Esophagus muscularis mucosa (tissue), 4 donors: ENCODE measurements at regions not wholly inside any gene's neighbourhood (a gene's known extent, or its start where the extent isn't known, plus 50 kb on each side); places are given as distances from the start of the nearest gene placed in this dataset.
"Not testable (repeated sequence)": the region's sequence is repeated elsewhere in the genome, so short reads cannot be mapped to it uniquely, and the experiment has no call there.

Experiments
- EP300 ChIP-seq: sonication (generic); formaldehyde crosslinking; IDR thresholded peaks from one replicate; pipeline ENCODE4 v1.6.1; 2017; ENCODE audit warnings: antibody characterized with exemption
- POLR2A ChIP-seq: fragments of 450-650 bp; IDR thresholded peaks from one replicate; pipeline ENCODE4 v1.6.1; 2017; ENCODE audit warnings: antibody characterized with exemption, moderate library complexity, mild to moderate bottlenecking, low read depth
- POLR2AphosphoS5 ChIP-seq, 2 donors: sonication (generic); formaldehyde crosslinking; IDR thresholded peaks; one replicate each; pipeline ENCODE4 v1.6.1; 2017; ENCODE audit warnings: antibody characterized with exemption in 2 of 2
- TF ChIP-seq, protein P1 (sequence below), 3 experiments: fragments of 200-600 bp in 2 of 3; fragments of 450-650 bp in 1 of 3; sonication (generic) in 2 of 3; IDR thresholded peaks; one replicate each; pipeline ENCODE4 v1.5.1; 2017 to 2019; ENCODE audit warnings: antibody characterized with exemption in 3 of 3, mild to moderate bottlenecking in 2 of 3, moderate library complexity in 1 of 3

GRCh38 chrY:26254262-26254661 is 632.3 kb downstream of the CDY1 start:
- TF ChIP-seq, protein P1, sequence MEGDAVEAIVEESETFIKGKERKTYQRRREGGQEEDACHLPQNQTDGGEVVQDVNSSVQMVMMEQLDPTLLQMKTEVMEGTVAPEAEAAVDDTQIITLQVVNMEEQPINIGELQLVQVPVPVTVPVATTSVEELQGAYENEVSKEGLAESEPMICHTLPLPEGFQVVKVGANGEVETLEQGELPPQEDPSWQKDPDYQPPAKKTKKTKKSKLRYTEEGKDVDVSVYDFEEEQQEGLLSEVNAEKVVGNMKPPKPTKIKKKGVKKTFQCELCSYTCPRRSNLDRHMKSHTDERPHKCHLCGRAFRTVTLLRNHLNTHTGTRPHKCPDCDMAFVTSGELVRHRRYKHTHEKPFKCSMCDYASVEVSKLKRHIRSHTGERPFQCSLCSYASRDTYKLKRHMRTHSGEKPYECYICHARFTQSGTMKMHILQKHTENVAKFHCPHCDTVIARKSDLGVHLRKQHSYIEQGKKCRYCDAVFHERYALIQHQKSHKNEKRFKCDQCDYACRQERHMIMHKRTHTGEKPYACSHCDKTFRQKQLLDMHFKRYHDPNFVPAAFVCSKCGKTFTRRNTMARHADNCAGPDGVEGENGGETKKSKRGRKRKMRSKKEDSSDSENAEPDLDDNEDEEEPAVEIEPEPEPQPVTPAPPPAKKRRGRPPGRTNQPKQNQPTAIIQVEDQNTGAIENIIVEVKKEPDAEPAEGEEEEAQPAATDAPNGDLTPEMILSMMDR (IDR thresholded peaks at IDR 0.05), result not testable (repeated sequence)
- not testable (repeated sequence) for TF ChIP-seq POLR2A; EP300; POLR2AphosphoS5 (IDR thresholded peaks at IDR 0.05)
